Esophagus squamous epithelium (tissue), 5 donors: ENCODE measurements at regions not wholly inside any gene's neighbourhood (a gene's known extent, or its start where the extent isn't known, plus 50 kb on each side); places are given as distances from the start of the nearest gene placed in this dataset.

Experiments
- DNase-seq: peaks from one replicate; lab custom pipeline; 2025; lab: John Stamatoyannopoulos, UW
- H3K27ac ChIP-seq, 4 donors: fragments of 200-600 bp; sonication (generic); one replicate each; pipeline ENCODE4 v1.5.1; 2016 to 2019; ENCODE audit warnings: mild to moderate bottlenecking in 1 of 4
- H3K27me3 ChIP-seq, 4 donors: fragments of 200-600 bp; sonication (generic); 1 replicate in 3 of 4; 2 replicates in 1 of 4; pipeline versions ENCODE4 v1.5.1 to v1.6.0; 2017 to 2021; ENCODE audit warnings: antibody characterized with exemption in 1 of 4
- H3K36me3 ChIP-seq, 3 donors: fragments of 200-600 bp; sonication (generic); one replicate each; pipeline ENCODE4 v1.5.1; 2016 to 2019
- H3K4me1 ChIP-seq, 3 donors: fragments of 200-600 bp; sonication (generic); one replicate each; pipeline ENCODE4 v1.5.1; 2017 to 2019
- H3K4me3 ChIP-seq, 4 donors: fragments of 200-600 bp; sonication (generic); 1 replicate in 3 of 4; 2 replicates in 1 of 4; pipeline ENCODE4 v1.5.1; 2016 to 2019; ENCODE audit warnings: mild to moderate bottlenecking in 2 of 4, moderate library complexity in 1 of 4
- H3K9me3 ChIP-seq, 3 donors: fragments of 200-600 bp; sonication (generic); one replicate each; pipeline ENCODE4 v1.5.1; 2016 to 2019
- CTCF ChIP-seq, 6 experiments: fragments of 450-650 bp in 4 of 6; fragments of 200-600 bp in 2 of 6; sonication (generic) in 2 of 6; IDR thresholded peaks; one replicate each; pipeline ENCODE4 v1.5.1; 2016 to 2019; ENCODE audit warnings: antibody characterized with exemption in 6 of 6, mild to moderate bottlenecking in 4 of 6, moderate library complexity in 4 of 6
- POLR2A ChIP-seq, 4 donors: fragments of 450-650 bp; IDR thresholded peaks; one replicate each; pipeline ENCODE4 v1.6.1; 2017; ENCODE audit warnings: antibody characterized with exemption in 4 of 4, mild to moderate bottlenecking in 4 of 4, moderate library complexity in 3 of 4
- WGBS, 2 donors: methylation state at CpG; one replicate each; pipeline ENCODE4 v1.1.5; 2018; 5-methylcytosine and 5-hydroxymethylcytosine counted together
- intact Hi-C: fragments of 100-400 bp; cut with DNase I; formaldehyde crosslinking; loops from one replicate; pipeline ENCODE4 v1.15.0; 2022
- donor health status: DM: yes; HTN: yes; CAD: no.

GRCh38 chr6:163828038-163828795, 413.7 kb downstream of the QKI start:
- Histone ChIP-seq H3K27me3 (no peaks in the 10 kb centered on the region), H3K27ac (no peak overlapping the region), H3K9me3 (no peaks in the 10 kb centered on the region), H3K36me3 (no peaks in the 10 kb centered on the region), H3K4me3 (no peak overlapping the region), H3K4me1 (no peaks in the 10 kb centered on the region)
- no peak for DNase-seq
- WGBS, 2 donors = 88 to 91% methylated on average over 6 of the region's 14 CpGs
- intact Hi-C loops = no loop called here
- TF ChIP-seq CTCF (IDR thresholded peaks at IDR 0.05) (no peak), POLR2A (IDR thresholded peaks at IDR 0.05) (no peak)

- Histone ChIP-seq H3K36me3 (no peaks in the 10 kb centered on the region), H3K27me3 (no peaks in the 10 kb centered on the region), H3K4me1 (no peaks in the 10 kb centered on the region), H3K4me3 (no peak overlapping the region), H3K9me3 (no peaks in the 10 kb centered on the region), H3K27ac (no peak overlapping the region)
- DNase-seq = no peak
- intact Hi-C loops = no loop called here
- TF ChIP-seq CTCF (IDR thresholded peaks at IDR 0.05) = no peak
- WGBS, 2 donors = 39 to 46% methylated on average over 2 of the region's 2 CpGs
Observed at GRCh38 chr6:163827143-163827542, 412.6 kb downstream of the QKI start.

GRCh38 chr6:163826629-163827028, 412.1 kb downstream of the QKI start:
- H3K4me3 ChIP-seq = no peak overlapping the region
- TF ChIP-seq CTCF (IDR thresholded peaks at IDR 0.05) (no peak), POLR2A (IDR thresholded peaks at IDR 0.05) (no peak)
- H3K9me3 ChIP-seq = no peaks in the 10 kb centered on the region
- 31 to 59% methylated on average over 5 to 8 of the region's 8 CpGs for WGBS, 2 donors
- no peak for DNase-seq
- no peaks in the 10 kb centered on the region for H3K27me3 ChIP-seq
- H3K36me3 ChIP-seq = no peaks in the 10 kb centered on the region
- no peaks in the 10 kb centered on the region for H3K4me1 ChIP-seq
- intact Hi-C loops = no loop called here
- H3K27ac ChIP-seq = no peak overlapping the region

GRCh38 chr6:163825033-163825432, 410.5 kb downstream of the QKI start:
- 73 to 80% methylated on average over 9 of the region's 9 CpGs for WGBS, 2 donors
- Histone ChIP-seq H3K4me1 (no peaks in the 10 kb centered on the region), H3K27ac (no peak overlapping the region), H3K36me3 (no peaks in the 10 kb centered on the region), H3K27me3 (no peaks in the 10 kb centered on the region), H3K4me3 (no peak overlapping the region), H3K9me3 (no peaks in the 10 kb centered on the region)
- intact Hi-C loops = no loop called here
- TF ChIP-seq POLR2A (IDR thresholded peaks at IDR 0.05) (no peak), CTCF (IDR thresholded peaks at IDR 0.05) (no peak)
- DNase-seq = no peak

GRCh38 chr6:163823577-163823976, 409.1 kb downstream of the QKI start:
- no peak for TF ChIP-seq CTCF (IDR thresholded peaks at IDR 0.05)
- no peak for TF ChIP-seq POLR2A (IDR thresholded peaks at IDR 0.05)
- no peak overlapping the region for H3K27ac ChIP-seq
- no peak overlapping the region for H3K4me3 ChIP-seq
- no peaks in the 10 kb centered on the region for H3K36me3 ChIP-seq
- H3K9me3 ChIP-seq = no peaks in the 10 kb centered on the region
- intact Hi-C loops = no loop called here
- H3K27me3 ChIP-seq = no peaks in the 10 kb centered on the region
- DNase-seq = no peak
- H3K4me1 ChIP-seq = no peaks in the 10 kb centered on the region
- 71 to 91% methylated on average over 5 of the region's 5 CpGs for WGBS, 2 donors
